DMS114 treated with DMSO at 0.1 percent for 48 hours (cell line): ENCODE measurements at regions not wholly inside any gene's neighbourhood (a gene's known extent, or its start where the extent isn't known, plus 50 kb on each side); places are given as distances from the start of the nearest gene placed in this dataset.

ENCODE experiments used
- DNase-seq: peaks from one replicate; lab custom pipeline; 2025; ENCODE audit not compliant: unreplicated experiment; lab: John Stamatoyannopoulos, UW

DNA sequence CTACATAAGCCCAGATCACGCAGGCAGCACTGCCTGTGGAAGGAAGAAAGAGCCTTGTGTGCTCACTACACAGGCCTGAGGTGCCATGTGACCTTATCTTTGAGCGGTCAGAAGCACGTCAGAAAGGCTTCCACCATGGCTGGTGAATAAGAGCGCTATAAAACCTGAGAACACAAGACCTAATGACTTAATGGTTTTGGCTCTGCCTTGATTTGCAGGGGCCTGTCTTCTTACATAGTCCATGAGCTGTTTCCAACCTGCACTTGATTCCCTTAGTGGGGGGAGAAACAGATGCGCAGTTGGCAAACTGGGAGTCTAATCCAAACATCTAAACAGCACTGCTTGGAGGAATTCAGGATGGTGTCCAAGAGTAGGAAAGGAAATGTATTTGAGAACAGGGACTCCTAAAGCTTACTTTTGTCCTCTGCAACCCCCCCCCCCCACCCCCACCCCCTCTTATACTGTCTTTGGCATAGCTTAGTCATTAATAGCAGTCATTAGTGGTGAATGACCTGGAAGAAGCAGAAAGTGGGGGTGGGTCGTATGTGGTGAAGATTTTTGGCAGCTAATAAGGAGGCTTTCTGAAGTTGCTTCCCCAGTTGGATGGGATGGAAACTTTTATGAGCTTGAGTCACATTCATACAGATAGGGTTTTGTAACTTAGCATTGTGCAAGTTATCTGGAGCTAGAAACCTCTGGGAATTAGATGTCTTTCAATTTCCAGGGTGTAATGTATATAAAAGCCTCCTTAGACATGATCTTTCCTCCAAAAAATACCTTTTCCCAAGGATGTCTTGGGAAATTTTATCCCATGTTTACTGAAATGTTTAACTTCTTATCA is 454.1 kb downstream of the MEIS1 start:
- DNase-seq: no peak

DNA sequence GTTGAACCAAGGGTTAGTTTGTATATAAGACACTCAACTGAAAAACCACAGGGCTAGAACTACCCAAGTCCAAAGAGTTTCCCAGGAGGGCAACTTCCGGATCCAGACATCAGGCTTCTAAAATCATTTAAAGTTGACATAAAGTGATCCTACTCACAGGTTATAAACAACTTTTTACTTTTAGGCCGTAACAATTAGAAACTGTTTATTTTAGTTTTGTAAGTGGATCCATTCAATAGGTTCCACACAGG is 454.6 kb downstream of the MEIS1 start:
- no peak for DNase-seq

DNA sequence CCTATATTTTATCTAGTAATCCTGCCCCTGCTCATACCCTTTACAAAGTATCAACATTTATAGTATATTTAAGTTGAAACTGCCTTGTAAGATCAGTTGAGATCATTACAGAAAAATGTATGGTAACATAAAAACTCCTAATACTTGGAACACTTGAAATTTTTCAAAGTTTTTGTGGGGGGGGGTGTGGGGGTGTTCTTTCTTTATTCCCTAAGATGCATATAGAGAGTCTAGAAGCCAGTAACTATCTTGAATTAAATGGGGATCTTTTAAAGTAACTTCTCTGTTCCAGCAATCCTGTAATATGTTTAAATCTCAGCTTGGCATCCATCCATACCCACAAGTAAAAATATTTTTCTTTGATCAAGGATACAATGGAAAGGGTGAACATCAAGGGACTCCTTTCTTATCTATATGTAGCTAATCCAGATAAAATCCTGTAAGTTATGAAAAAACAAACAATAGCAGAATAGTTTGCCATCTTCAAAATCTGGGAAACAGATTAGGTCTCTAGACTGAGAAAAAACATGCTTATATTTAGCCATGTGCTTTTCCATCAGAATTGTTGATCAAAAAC is 455.3 kb downstream of the MEIS1 start:
- DNase-seq: no peak

DNA sequence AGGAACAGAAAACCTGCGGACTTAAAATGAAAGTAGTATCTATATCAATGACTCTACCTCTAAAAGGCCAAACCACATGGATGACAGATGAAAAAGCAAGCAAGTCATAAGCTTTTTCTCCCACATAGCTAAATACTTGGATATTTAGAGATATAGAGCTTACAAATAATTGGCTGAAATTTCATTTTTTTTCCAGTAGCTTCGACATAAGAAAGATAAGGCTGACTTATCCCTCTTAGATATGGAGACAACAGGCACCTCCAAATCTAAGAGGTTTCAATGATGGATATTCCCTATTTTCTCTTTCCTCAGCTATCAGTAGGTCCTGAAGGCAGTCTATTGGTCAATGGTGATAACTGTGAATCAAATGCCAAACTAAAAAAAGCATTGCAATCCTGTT is 460.3 kb downstream of the MEIS1 start:
- no peak for DNase-seq

DNA sequence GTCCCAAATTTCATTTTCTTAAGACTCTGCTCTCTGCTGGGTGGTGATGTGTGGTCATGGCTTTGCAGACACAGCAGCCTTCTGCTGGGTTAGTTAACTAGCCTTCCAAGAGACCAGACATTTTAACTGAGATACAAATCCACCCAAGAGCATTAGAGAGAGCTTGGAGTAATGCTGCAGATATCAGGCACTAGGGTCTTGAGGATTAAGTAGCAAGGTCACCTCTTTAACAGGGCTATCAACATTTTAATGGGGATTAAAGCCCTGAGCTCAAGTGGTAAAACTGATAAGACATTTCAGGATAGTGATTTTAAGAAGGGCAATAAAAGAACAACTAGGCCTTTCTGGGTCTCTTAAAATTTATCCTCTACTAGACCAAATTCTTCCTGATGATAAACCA is 461.2 kb downstream of the MEIS1 start:
- DNase-seq: no peak

DNA sequence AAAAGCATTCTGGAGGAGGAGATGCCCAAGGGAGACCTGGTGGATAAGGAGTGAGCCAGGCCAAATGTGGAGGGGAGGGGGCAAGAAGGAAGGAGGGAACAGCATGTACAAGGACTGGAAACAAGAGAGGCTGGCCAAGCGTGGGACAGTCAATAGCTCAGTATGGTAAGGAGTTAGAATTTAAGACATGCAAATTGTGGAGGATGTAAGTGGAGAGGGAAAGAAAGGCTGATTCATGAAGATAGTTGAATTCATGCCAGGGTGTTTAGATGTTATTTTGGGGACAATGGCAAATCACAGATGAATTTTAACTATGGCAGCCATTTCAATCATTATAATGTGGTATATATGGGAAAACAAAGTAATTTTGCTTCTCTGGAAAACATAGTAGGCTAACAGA is 462.3 kb downstream of the MEIS1 start:
- no peak for DNase-seq

DNA sequence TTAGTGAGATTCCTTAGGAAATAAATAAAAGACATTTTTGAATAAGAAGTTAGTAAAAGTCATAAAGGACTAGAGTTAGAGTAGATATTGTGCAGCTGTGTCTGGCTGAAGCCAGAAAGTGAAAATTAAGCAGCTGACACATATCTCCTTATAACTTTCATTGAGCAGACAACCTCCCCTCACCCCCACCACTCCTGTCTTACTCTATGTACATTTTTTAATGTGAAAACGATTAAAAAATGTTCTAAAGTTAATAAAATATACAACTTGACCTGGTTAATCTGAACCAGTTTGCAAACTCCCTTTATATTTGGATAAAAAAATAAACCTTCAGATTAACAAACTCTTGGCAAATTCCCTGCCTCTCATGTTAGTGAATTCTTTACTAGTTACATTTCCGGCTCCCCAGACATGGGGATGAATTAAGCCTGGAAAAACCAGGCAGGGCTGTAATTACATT is 462.8 kb downstream of the MEIS1 start:
- DNase-seq: no peak

DNA sequence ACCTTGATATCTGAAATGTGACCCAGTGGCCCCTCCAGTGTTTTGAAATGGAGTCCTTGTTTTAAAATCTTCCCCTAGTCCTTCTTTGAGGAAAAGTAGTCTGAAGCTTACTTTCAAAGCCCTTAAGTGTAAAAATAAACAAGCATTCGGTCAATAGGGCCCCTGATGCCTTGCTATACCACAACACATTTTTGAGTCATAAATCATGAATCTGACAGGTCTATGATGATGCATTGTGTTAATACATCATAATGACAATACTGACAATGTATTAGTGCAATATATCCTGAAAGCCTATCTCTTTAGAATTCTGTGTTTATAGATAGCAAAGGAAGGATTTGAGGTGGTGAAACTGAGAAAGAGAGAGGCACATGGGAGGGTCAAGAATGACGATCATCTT is 464.2 kb downstream of the MEIS1 start:
- no peak for DNase-seq

DNA sequence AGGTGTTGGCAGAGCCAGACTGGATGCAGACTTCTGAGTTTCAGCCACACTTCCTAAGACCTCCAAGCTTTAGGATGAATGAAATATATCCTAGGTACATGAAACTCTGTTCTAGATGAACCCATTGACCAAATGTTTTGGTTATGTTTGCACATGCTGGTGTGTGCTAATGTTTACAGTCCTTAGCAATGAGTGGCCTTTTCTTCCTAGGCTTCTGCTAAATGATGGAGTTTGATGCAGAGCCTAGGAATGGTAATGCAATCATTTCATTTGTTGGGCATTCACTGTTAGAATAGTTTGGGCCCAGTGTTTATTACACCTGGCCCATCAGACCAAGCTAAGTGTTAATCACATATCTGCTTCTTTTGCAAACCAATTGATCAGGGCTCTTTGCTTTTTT is 464.7 kb downstream of the MEIS1 start:
- DNase-seq: no peak

DNA sequence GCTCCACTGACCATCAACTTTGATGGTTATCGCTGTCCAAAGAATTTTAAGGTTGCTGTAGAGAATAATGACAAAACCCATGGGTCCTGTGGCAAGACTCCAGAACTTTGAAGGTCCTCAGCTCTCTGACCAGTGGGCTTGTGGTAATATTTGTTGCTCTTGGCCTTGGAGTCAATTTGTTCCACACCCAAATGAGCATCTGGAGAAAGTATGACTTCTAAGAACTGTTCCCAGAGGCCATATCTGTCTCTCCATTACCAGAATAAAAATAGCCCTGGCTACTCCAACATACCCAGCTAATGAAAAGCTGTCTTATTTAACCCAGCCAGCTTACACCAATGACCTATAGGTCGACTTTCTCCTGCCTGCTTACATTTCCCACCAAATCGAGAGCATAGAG is 466.4 kb downstream of the MEIS1 start:
- DNase-seq: no peak

DNA sequence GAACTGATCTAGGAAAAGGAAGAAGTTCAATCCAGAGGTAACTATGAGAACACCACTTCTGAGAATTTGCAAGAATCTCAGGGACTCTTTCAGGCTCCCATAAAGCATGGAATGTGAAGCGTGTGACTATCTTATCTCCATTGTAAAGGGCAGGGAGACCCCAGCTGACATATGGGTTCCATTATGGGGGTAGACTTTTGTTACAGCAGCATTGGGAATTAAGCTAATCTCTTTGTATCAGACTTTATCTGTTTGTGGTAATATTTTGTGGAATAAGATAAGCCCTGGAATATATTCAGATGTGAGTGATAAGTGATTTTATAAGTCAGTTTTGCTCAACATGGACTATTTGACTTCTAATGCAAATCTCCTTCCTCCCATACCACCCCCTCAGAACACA is 468.3 kb downstream of the MEIS1 start:
- no peak for DNase-seq

DNA sequence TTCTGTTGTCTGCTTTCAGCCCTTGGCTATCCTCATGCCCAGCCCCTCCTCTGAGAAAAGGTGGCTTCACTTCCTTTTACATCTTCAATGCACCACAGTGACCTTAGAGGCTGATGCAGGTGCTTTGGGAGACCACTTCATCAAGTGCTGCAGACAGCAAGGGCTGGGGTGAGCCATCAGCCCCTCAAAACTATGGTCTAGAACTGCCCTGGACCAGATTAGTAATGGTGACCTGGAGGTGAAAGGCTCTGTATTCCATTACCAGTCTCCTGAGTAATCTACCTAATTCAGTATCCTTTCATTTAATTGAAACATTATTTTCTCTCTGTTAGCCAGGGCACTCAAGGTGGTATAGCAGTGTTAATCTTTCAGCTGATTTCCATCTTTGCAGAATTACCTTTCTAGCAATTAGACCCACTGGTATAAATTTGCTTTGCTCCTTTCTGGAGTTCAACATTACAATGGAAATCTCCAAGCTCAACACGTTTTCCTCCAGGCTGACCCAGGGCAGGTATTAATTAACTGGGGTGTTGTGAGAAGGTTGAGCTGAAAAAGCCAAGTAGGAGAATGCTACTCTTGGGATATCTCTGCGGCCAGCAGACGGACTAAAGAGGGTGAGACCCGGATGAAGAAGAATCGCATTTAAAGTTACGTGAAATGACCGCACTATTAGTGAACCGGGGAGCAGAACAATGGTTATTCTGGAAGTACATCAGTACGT is 469.0 kb downstream of the MEIS1 start:
- DNase-seq: no peak

DNA sequence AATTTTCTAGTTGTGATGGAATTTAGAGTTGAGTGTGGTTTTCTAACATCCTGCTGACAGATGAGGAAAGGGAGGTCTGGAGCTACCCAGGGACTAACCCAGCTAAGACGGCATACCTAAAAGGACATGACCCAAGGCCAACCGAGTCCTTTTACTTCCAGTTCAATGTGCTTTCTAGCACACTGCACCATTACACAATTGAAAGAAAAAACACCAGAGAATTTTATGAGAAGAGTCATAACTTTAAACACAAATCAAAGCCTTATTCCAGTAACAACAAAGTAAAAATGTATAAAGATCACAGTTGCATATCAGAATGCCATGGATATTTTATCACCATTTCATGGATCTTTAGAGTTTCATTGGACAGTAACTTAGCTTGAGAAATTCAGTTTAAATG is 480.3 kb downstream of the MEIS1 start:
- no peak for DNase-seq

DNA sequence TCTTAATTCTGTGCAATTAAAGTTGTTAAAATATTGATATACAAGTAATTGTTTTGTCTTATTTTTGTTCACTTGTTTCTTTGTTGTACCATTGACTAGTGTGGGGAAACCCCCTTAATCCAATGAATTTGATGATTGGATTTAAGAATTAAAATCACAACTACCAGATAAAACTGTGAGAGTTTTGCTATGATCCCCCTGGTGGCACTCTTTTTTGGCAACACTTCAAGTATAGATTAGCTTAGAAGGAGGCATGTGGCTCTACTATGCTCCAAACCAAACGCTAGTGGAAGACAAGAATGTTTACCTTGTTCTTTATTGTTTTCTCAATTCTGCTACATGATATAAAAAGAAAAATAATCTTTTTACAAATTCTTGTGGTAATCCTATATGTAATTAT is 477.8 kb upstream of the ETAA1 start:
- DNase-seq: no peak

DNA sequence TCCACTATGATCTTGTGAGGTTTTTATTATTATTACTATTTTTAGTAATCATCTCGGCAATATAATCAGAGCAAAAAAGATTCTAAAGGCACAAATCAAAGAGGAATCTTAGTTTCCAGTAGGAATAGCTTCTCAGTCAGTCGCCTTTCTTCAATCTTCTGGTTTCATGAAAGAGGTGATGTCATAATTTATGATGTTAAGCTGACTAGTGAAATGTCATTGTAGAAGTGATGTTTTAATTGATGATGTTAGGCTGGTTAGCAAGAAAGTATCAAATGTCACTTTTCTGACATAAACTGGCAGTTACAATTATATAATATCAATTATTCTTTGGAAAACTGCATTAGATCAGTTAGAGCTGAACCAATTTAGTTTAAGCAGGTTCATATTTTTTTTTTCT is 476.7 kb upstream of the ETAA1 start:
- no peak for DNase-seq

DNA sequence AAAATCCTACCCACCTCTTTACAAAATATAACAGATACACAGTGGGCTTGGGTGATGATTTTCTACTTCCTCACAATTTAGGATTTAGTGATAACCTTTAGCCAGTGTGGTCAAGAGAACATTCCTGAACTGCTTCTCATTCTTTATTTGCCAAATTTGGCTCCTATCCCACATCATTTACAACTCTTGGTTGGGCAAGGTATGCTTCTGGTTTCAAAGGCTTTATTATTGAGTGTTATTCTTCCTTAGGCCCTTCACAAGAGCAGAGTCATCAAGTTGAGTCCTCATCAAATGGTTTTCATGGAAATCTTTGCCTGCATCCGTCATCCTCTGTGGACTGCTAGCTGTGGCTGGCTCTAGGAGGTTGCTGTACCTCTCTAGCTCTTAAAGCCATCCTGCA is 472.0 kb upstream of the ETAA1 start:
- no peak for DNase-seq

DNA sequence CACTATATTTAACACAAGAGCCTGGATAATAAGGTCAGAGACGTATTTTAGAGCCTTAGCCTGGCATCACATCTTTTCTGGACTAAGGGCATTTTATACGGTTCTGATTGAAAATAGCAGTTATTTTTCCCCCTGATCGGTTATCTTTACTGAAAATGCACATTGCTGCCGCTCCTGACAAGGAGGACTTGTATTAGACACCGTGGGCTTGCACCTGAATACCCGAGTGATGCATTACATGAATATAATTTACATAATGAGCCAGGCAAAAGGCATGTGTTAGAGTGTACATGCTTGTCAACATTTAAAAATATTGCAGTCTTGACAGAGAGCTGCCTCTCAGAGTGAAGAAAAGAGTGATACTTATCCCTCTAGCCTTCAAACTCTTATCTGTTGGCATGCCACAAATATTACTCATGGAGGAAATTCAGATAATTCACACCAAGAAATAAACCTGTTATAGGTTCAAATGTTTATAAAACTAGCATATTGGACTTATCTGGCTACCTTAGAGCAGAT is 470.5 kb upstream of the ETAA1 start:
- DNase-seq: no peak

DNA sequence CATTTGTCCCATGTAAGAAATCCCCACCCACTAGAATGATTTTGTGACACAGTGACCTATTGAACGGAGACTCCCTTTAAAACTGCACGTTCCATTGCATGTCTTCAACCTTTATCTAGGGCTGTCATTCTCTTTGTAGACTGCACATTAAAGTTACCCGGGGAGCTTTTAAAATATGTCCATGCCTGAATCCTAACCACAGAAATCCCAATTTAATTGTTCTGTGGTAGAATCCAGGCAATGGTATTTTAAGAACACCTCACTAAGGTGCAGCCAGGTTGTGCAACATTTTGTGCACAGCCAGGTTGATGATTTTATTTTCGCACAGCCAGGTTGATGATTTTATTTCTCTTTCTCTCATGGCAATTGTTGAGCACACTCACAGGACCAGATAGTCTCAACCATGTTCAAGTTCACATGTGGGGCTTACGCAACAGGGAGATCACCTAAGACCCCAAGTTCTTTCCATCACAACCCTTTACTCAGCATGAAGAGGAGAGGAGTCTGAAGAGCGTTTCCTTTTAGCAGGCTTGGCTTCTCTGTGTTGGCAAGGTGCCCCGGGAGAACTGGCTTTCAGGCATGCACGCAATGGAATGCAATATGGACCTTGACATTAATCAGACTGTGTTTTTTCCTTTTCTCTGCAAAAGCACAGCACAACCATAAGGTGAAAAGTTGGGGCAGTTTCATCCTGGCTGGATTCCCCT is 467.3 kb upstream of the ETAA1 start:
- no peak for DNase-seq

DNA sequence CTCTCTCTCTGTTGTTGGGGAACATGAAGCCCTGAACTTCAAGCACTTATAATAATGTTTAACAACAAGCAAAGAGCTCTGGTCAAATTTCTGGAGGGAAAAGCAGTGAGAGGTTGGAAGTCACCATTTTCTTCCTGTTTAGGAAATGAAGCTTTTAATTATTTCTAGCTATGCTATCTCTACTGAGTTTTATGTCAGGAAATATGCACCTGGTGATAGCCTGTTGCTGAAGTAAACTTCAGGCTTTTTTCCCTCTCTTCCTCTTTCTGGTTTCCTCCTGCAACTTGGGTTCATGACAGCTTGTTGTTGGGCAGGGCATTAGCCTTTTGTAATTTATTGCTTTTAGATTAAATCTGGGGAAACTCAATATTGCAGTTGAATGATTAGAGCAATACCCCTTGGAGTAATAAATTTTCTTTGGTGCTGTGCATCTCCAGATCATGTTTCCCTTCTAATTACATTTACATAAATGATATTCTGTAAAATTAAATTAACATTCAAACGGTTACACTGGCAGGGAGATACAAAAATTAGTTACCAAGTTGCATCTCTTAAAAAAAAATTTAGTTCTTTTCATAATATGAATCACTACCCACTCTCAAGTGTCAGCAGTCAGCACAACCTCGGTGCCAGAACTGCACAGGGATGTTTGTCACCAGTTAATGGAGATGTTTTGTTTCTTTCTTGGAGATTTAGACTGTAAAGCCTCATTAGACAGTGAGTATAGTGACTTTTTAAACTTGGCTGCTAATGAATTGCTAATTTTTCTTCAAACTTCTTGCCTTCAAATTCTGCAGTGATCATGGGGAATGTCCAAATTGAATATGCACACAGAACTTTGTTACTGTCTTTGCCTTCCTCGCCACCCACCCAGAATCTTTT is 466.6 kb upstream of the ETAA1 start:
- DNase-seq: no peak

DNA sequence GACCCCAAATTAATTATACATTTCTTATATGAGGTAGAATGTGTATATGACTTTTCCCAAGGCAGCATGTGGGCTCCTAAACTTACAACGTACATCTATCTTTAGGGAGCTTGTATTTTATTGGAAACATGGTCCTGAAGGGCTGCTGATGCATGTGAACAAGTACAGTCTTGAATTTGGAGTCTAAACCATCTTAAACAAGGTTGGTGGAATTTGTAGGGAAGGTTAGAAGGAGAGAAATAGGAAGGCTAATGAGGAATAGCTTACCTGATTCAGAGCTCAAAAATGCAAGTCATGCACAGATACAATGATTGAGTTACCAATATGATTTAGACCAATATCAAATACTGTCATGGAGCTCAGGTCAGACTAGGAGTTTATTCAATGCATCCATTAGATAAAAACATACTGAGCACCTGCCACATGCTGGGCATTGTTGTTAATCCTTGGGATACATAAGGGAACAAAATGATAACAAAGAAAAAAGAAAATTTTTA is 458.6 kb upstream of the ETAA1 start:
- DNase-seq: no peak

DNA sequence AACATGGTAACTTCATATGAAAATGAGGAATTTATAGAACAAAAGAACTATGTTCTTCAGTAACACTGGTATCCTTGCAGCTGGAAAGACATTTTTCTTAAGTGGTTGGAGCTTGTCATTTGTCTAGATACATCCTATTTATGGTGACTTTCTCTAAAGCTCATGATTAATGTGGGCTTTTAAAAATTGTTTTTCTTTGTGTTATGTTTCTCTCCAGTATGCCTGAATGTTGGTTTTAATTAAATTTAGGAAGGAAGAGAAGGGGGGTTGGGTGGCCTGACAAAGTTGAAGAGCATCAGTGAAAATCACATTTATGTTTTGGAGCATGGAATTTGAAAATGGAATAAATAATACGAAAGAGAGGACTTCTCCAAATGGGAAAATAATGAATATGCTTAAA is 457.1 kb upstream of the ETAA1 start:
- no peak for DNase-seq
